Caco-2 (cell line): ENCODE measurements at regions not wholly inside any gene's neighbourhood (a gene's known extent, or its start where the extent isn't known, plus 50 kb on each side); places are given as distances from the start of the nearest gene placed in this dataset.

Experiments
- BruUV-seq: library from RNA; stranded (reverse); fragments of 400-500 nt; replicated peaks from 2 replicates; lab custom pipeline; 2021; lab: Mats Ljungman, UMichigan
- CTCF ChIA-PET: fragments of 300-600 bp; sonication (Branson Sonifier 250); formaldehyde crosslinking; loops from one replicate; lab custom pipeline; 2022; ENCODE audit warnings: antibody characterized with exemption; lab: Charles Lee
- POLR2A ChIA-PET: fragments of 300-600 bp; sonication (Branson Sonifier 250); formaldehyde crosslinking; loops from one replicate; lab custom pipeline; 2022; ENCODE audit warnings: antibody characterized with exemption; lab: Charles Lee
- DNase-seq, 2 experiments: peaks; one replicate each; pipeline versions ENCODE4 v3.0.0 to v3.0.0-alpha.2; 2020 to 2022
- H3K27me3 ChIP-seq: replicated peaks from 2 replicates; pipeline ENCODE4 v1.6.0; 2011; ENCODE audit warnings: low read length; ENCODE audit not compliant: control insufficient read depth, insufficient read depth
- H3K36me3 ChIP-seq: 2 replicates; pipeline ENCODE4 v1.5.1; 2011; ENCODE audit warnings: low read length; ENCODE audit not compliant: control insufficient read depth, insufficient read depth
- H3K4me1 ChIP-seq: fragments of 250-450 bp; sonication (Bioruptor Pico); 2 replicates; pipeline ENCODE4 v1.5.1; 2020; ENCODE audit warnings: mild to moderate bottlenecking
- H3K4me3 ChIP-seq: 2 replicates; pipeline ENCODE4 v1.5.1; 2011; ENCODE audit warnings: low read depth, mild to moderate bottlenecking, control low read depth, low read length
- H3K9me3 ChIP-seq: fragments of 250-450 bp; sonication (Bioruptor Pico); 2 replicates; pipeline ENCODE4 v1.5.1; 2020; ENCODE audit warnings: mild to moderate bottlenecking, moderate library complexity
- H3K27ac Mint-ChIP-seq: one replicate; pipeline ENCODE4 v1.8.0; 2022; ENCODE audit warnings: mixed read lengths; ENCODE audit not compliant: unreplicated experiment
- H3K27me3 Mint-ChIP-seq: one replicate; pipeline ENCODE4 v1.8.0; 2022; ENCODE audit warnings: mixed read lengths; ENCODE audit not compliant: insufficient read depth, unreplicated experiment
- H3K36me3 Mint-ChIP-seq: one replicate; pipeline ENCODE4 v1.8.0; 2022; ENCODE audit warnings: mild to moderate bottlenecking, mixed read lengths; ENCODE audit not compliant: insufficient read depth, unreplicated experiment
- H3K4me1 Mint-ChIP-seq: one replicate; pipeline ENCODE4 v1.8.0; 2022; ENCODE audit warnings: low read depth, mixed read lengths; ENCODE audit not compliant: unreplicated experiment
- H3K4me3 Mint-ChIP-seq: one replicate; pipeline ENCODE4 v1.8.0; 2022; ENCODE audit warnings: mild to moderate bottlenecking, moderate library complexity, mixed read lengths; ENCODE audit not compliant: unreplicated experiment
- H3K9me3 Mint-ChIP-seq: one replicate; pipeline ENCODE4 v1.8.0; 2022; ENCODE audit warnings: mixed read lengths; ENCODE audit not compliant: unreplicated experiment
- CTCF ChIP-seq, 2 experiments: fragments of 200-600 bp in 1 of 2; IDR thresholded peaks; 1 replicate in 1 of 2; 2 replicates in 1 of 2; pipeline versions ENCODE4 v1.5.1 to v1.8.0; 2011 to 2022; ENCODE audit warnings: antibody characterized with exemption in 1 of 2, control low read depth in 1 of 2, inconsistent platforms in 1 of 2, low read depth in 1 of 2, low read length in 1 of 2, mild to moderate bottlenecking in 1 of 2, moderate library complexity in 1 of 2; ENCODE audit not compliant: insufficient read depth in 1 of 2, severe bottlenecking in 1 of 2, unreplicated experiment in 1 of 2
- intact Hi-C: fragments of 100-400 bp; cut with micrococcal nuclease; formaldehyde crosslinking; loops from one replicate; pipeline ENCODE4 v1.10.0; 2022; ENCODE audit not compliant: unreplicated experiment

GRCh38 chr11:119511614-119512306 lies 88.8 kb upstream of the THY1 start:
- Mint-ChIP-seq H3K36me3 (no peaks in the 10 kb centered on the region), H3K27me3 (peaks cover 21% of the 10 kb centered on the region), H3K9me3 (no peaks in the 10 kb centered on the region), H3K4me3 (no peak overlapping the region), H3K27ac (no peak overlapping the region), H3K4me1 (no peaks in the 10 kb centered on the region)
- H3K4me3 ChIP-seq: no peak overlapping the region
- CTCF ChIA-PET: no interaction called here
- H3K9me3 ChIP-seq: no peaks in the 10 kb centered on the region
- intact Hi-C loops: no loop called here
- BruUV-seq: no TSS peak
- TF ChIP-seq CTCF (IDR thresholded peaks at IDR 0.05; ENCODE audit: insufficient read depth in 1 of 2, low read depth in 1 of 2, low read length in 1 of 2, severe bottlenecking in 1 of 2, unreplicated experiment in 1 of 2): no peak
- H3K27me3 ChIP-seq: no peaks in the 10 kb centered on the region; the same call in 1 of the 2 replicates
- DNase-seq: no peak
- H3K4me1 ChIP-seq: no peaks in the 10 kb centered on the region
- POLR2A ChIA-PET: no interaction called here
- no peaks in the 10 kb centered on the region for H3K36me3 ChIP-seq

GRCh38 chr11:119509969-119510401 lies 87.0 kb upstream of the THY1 start:
- H3K4me1 ChIP-seq: no peaks in the 10 kb centered on the region
- intact Hi-C loops: no loop called here
- no peak for TF ChIP-seq CTCF (IDR thresholded peaks at IDR 0.05; ENCODE audit: insufficient read depth in 1 of 2, low read depth in 1 of 2, low read length in 1 of 2, severe bottlenecking in 1 of 2, unreplicated experiment in 1 of 2)
- DNase-seq: no peak
- no peaks in the 10 kb centered on the region; the same call in 1 of the 2 replicates for H3K27me3 ChIP-seq
- Mint-ChIP-seq H3K27me3 (peaks cover 10% of the 10 kb centered on the region), H3K36me3 (no peaks in the 10 kb centered on the region), H3K9me3 (no peaks in the 10 kb centered on the region), H3K4me1 (no peaks in the 10 kb centered on the region), H3K27ac (no peak overlapping the region), H3K4me3 (no peak overlapping the region)
- H3K4me3 ChIP-seq: no peak overlapping the region
- H3K9me3 ChIP-seq: no peaks in the 10 kb centered on the region
- ChIA-PET CTCF (interaction anchor here (0.7 kb wide), 1 partner anchor 9 kb away, joined by 5 read pairs; no protein-coding TSS in a partner anchor), POLR2A (no interaction called here)
- no TSS peak for BruUV-seq
- H3K36me3 ChIP-seq: no peaks in the 10 kb centered on the region

- H3K9me3 Mint-ChIP-seq: no peaks in the 10 kb centered on the region
- H3K27ac Mint-ChIP-seq: no peak overlapping the region
- BruUV-seq: no TSS peak
- Histone ChIP-seq H3K4me3 (no peak overlapping the region), H3K4me1 (no peaks in the 10 kb centered on the region), H3K36me3 (no peaks in the 10 kb centered on the region), H3K9me3 (no peaks in the 10 kb centered on the region), H3K27me3 (no peaks in the 10 kb centered on the region; the same call in 1 of the 2 replicates)
- no peak for TF ChIP-seq CTCF (IDR thresholded peaks at IDR 0.05; ENCODE audit: insufficient read depth in 1 of 2, low read depth in 1 of 2, low read length in 1 of 2, severe bottlenecking in 1 of 2, unreplicated experiment in 1 of 2)
- no peak overlapping the region for H3K4me3 Mint-ChIP-seq
- intact Hi-C loops: no loop called here
- POLR2A ChIA-PET: no interaction called here
- CTCF ChIA-PET: interaction anchor here (0.6 to 0.7 kb wide), 3 partner anchors 10 to 876 kb away, joined by 4 to 5 read pairs (median 4); no protein-coding TSS in a partner anchor
- H3K36me3 Mint-ChIP-seq: no peaks in the 10 kb centered on the region
- no peak for DNase-seq
- H3K4me1 Mint-ChIP-seq: no peaks in the 10 kb centered on the region
- H3K27me3 Mint-ChIP-seq: peaks cover 8% of the 10 kb centered on the region
These were observed 86.4 kb upstream of the THY1 start for GRCh38 chr11:119509282-119509841.
